GM23338 (cell line): ENCODE measurements at regions not wholly inside any gene's neighbourhood (a gene's known extent, or its start where the extent isn't known, plus 50 kb on each side); places are given as distances from the start of the nearest gene placed in this dataset.

Experiments used
- ATAC-seq: fragments of 200-7000 bp; cut with Tn5 transposase; 3 replicates; pipeline ENCODE4 v1.9.1; 2020
- DNase-seq: peaks from one replicate; pipeline ENCODE4 v3.0.0-alpha.2; 2015; ENCODE audit warnings: low spot score
- H2AFZ ChIP-seq: fragments of 200-600 bp; sonication (generic); 2 replicates; pipeline ENCODE4 v1.8.0; 2016; ENCODE audit warnings: antibody characterized with exemption, mild to moderate bottlenecking, moderate library complexity
- H3F3A ChIP-seq: fragments of 200-600 bp; sonication (generic); replicated peaks from 2 replicates; pipeline ENCODE4 v1.8.0; 2017; ENCODE audit warnings: antibody characterized with exemption, mixed run types, low read depth
- H3K27ac ChIP-seq: fragments of 200-600 bp; sonication (generic); 2 replicates; pipeline ENCODE4 v1.6.1; 2016; ENCODE audit warnings: low read depth
- H3K27me3 ChIP-seq: fragments of 200-600 bp; sonication (generic); 2 replicates; pipeline ENCODE4 v1.8.0; 2016; ENCODE audit warnings: mild to moderate bottlenecking, mixed run types, moderate library complexity; ENCODE audit not compliant: insufficient read depth
- H3K36me3 ChIP-seq: fragments of 200-600 bp; sonication (generic); 2 replicates; pipeline ENCODE4 v1.8.0; 2016; ENCODE audit warnings: mild to moderate bottlenecking; ENCODE audit not compliant: insufficient read depth
- H3K4me1 ChIP-seq: fragments of 200-600 bp; sonication (generic); 2 replicates; pipeline ENCODE4 v1.8.0; 2016; ENCODE audit warnings: mild to moderate bottlenecking, moderate library complexity; ENCODE audit not compliant: insufficient read depth
- H3K4me2 ChIP-seq: fragments of 200-600 bp; sonication (generic); 2 replicates; pipeline ENCODE4 v1.7.1; 2017; ENCODE audit warnings: mixed run types
- H3K4me3 ChIP-seq: fragments of 200-600 bp; sonication (generic); 2 replicates; pipeline ENCODE4 v1.6.1; 2016; ENCODE audit warnings: mixed run types
- H3K79me2 ChIP-seq: fragments of 200-600 bp; sonication (generic); replicated peaks from 2 replicates; pipeline ENCODE4 v1.8.0; 2017; ENCODE audit warnings: mild to moderate bottlenecking; ENCODE audit not compliant: insufficient read depth
- H3K9me2 ChIP-seq: fragments of 200-600 bp; sonication (generic); 2 replicates; pipeline ENCODE4 v1.8.0; 2017; ENCODE audit not compliant: insufficient read depth
- H4K20me1 ChIP-seq: fragments of 200-600 bp; sonication (generic); replicated peaks from 2 replicates; pipeline ENCODE4 v1.8.0; 2017; ENCODE audit warnings: mild to moderate bottlenecking; ENCODE audit not compliant: insufficient read depth
- H3K27ac Mint-ChIP-seq: 2 replicates; pipeline ENCODE4 v1.8.0; 2020; ENCODE audit warnings: inconsistent platforms, mild to moderate bottlenecking, moderate library complexity, mixed read lengths
- H3K27me3 Mint-ChIP-seq: 3 replicates; pipeline ENCODE4 v1.8.0; 2022; ENCODE audit warnings: low read depth, mild to moderate bottlenecking, moderate library complexity, mixed read lengths, inconsistent platforms; ENCODE audit not compliant: insufficient read depth, poor library complexity
- H3K36me3 Mint-ChIP-seq: 3 replicates; pipeline ENCODE4 v1.8.0; 2021; ENCODE audit warnings: low read depth, mild to moderate bottlenecking, inconsistent platforms, moderate library complexity, mixed read lengths
- H3K4me1 Mint-ChIP-seq: 3 replicates; pipeline ENCODE4 v1.8.0; 2020; ENCODE audit warnings: mild to moderate bottlenecking, inconsistent platforms, mixed read lengths
- H3K4me3 Mint-ChIP-seq: 3 replicates; pipeline ENCODE4 v1.8.0; 2021; ENCODE audit warnings: moderate library complexity, mild to moderate bottlenecking, inconsistent platforms, mixed read lengths
- H3K9me3 Mint-ChIP-seq: 3 replicates; pipeline ENCODE4 v1.8.0; 2020; ENCODE audit warnings: moderate library complexity, mild to moderate bottlenecking, inconsistent platforms, mixed read lengths
- CREB1 ChIP-seq: fragments of 250-450 bp; sonication (Bioruptor Pico); IDR thresholded peaks from 2 replicates; pipeline ENCODE4 v1.5.0; 2020; ENCODE audit warnings: low read depth, mild to moderate bottlenecking, moderate library complexity
- ETS1 ChIP-seq: IDR thresholded peaks from 2 replicates; pipeline ENCODE4 v1.6.1; 2016; ENCODE audit warnings: antibody characterized with exemption
- EZH2 ChIP-seq: fragments of 200-600 bp; sonication (generic); IDR thresholded peaks from one replicate; pipeline ENCODE4 v1.8.0; 2017; ENCODE audit warnings: antibody characterized with exemption, mild to moderate bottlenecking, low read depth; ENCODE audit not compliant: unreplicated experiment
- EZH2phosphoT487 ChIP-seq: fragments of 200-600 bp; sonication (generic); IDR thresholded peaks from one replicate; pipeline ENCODE4 v1.8.1; 2018; ENCODE audit warnings: antibody characterized with exemption; ENCODE audit not compliant: unreplicated experiment
- JUNB ChIP-seq: IDR thresholded peaks from one replicate; pipeline ENCODE4 v1.6.1; 2016; ENCODE audit warnings: antibody characterized with exemption; ENCODE audit not compliant: unreplicated experiment
- NANOG ChIP-seq: IDR thresholded peaks from 2 replicates; pipeline ENCODE4 v1.6.1; 2016; ENCODE audit warnings: antibody characterized with exemption, borderline replicate concordance
- POLR2AphosphoS5 ChIP-seq: IDR thresholded peaks from 2 replicates; pipeline ENCODE4 v1.6.1; 2016; ENCODE audit warnings: antibody characterized with exemption, low read depth
- STAT1 ChIP-seq: IDR thresholded peaks from one replicate; pipeline ENCODE4 v1.6.1; 2016; ENCODE audit warnings: antibody characterized with exemption; ENCODE audit not compliant: unreplicated experiment
- ZNF331 ChIP-seq: fragments of 250-450 bp; sonication (Bioruptor Pico); IDR thresholded peaks from 2 replicates; pipeline ENCODE4 v1.5.0; 2020; ENCODE audit warnings: low read depth, mild to moderate bottlenecking, moderate library complexity
- ZNF462 ChIP-seq: fragments of 250-450 bp; sonication (Bioruptor Pico); IDR thresholded peaks from 2 replicates; pipeline ENCODE4 v1.5.0; 2020; ENCODE audit warnings: mild to moderate bottlenecking, moderate library complexity
- TF ChIP-seq, protein P1 (sequence below): IDR thresholded peaks from one replicate; pipeline ENCODE4 v1.6.1; 2018; ENCODE audit warnings: antibody characterized with exemption; ENCODE audit not compliant: unreplicated experiment

- no peak for ATAC-seq
- no peak overlapping the region for H3K4me2 ChIP-seq
Observed at GRCh38 chr17:73731733-73732132, 87.5 kb upstream of the SDK2 start.

GRCh38 chr17:73733517-73733916 is 89.3 kb upstream of the SDK2 start:
- H3K4me1 ChIP-seq: no peaks in the 10 kb centered on the region; the same call in 1 of the 2 replicates
- no peak overlapping the region for H3K4me3 ChIP-seq
- ATAC-seq (no peak), DNase-seq (no peak)
- no peak overlapping the region for H3K4me2 ChIP-seq
- H3F3A ChIP-seq: no peaks in the 10 kb centered on the region
- no peaks in the 10 kb centered on the region for H3K27me3 ChIP-seq
- H3K9me2 ChIP-seq: no peaks in the 10 kb centered on the region
- H2AFZ ChIP-seq: no peak overlapping the region
- no peak overlapping the region for H3K27ac ChIP-seq
- Mint-ChIP-seq H3K36me3 (peaks cover 4% of the 10 kb centered on the region; the same call in 1 of the 3 replicates), H3K4me1 (peaks cover 11% of the 10 kb centered on the region; the same call in 2 of the 3 replicates), H3K4me3 (no peak overlapping the region), H3K27me3 (peaks cover 11% of the 10 kb centered on the region), H3K27ac (no peak overlapping the region), H3K9me3 (peaks cover 18% of the 10 kb centered on the region)
- no peaks in the 10 kb centered on the region for H3K36me3 ChIP-seq
- H4K20me1 ChIP-seq: no peaks in the 10 kb centered on the region
- H3K79me2 ChIP-seq: no peaks in the 10 kb centered on the region
- TF ChIP-seq ZNF462 (CRISPR knock-in tag) (no peak), POLR2AphosphoS5 (no peak), STAT1 (no peak), CREB1 (CRISPR knock-in tag) (no peak), EZH2 (no peak), NANOG (no peak), ETS1 (no peak), JUNB (no peak), EZH2phosphoT487 (no peak)
- TF ChIP-seq, protein P1, sequence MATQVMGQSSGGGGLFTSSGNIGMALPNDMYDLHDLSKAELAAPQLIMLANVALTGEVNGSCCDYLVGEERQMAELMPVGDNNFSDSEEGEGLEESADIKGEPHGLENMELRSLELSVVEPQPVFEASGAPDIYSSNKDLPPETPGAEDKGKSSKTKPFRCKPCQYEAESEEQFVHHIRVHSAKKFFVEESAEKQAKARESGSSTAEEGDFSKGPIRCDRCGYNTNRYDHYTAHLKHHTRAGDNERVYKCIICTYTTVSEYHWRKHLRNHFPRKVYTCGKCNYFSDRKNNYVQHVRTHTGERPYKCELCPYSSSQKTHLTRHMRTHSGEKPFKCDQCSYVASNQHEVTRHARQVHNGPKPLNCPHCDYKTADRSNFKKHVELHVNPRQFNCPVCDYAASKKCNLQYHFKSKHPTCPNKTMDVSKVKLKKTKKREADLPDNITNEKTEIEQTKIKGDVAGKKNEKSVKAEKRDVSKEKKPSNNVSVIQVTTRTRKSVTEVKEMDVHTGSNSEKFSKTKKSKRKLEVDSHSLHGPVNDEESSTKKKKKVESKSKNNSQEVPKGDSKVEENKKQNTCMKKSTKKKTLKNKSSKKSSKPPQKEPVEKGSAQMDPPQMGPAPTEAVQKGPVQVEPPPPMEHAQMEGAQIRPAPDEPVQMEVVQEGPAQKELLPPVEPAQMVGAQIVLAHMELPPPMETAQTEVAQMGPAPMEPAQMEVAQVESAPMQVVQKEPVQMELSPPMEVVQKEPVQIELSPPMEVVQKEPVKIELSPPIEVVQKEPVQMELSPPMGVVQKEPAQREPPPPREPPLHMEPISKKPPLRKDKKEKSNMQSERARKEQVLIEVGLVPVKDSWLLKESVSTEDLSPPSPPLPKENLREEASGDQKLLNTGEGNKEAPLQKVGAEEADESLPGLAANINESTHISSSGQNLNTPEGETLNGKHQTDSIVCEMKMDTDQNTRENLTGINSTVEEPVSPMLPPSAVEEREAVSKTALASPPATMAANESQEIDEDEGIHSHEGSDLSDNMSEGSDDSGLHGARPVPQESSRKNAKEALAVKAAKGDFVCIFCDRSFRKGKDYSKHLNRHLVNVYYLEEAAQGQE: no peak

More at GRCh38 chr17:73731733-73732132, 87.5 kb upstream of the SDK2 start:
- H3K4me3 ChIP-seq: no peak overlapping the region
- H3F3A ChIP-seq: no peaks in the 10 kb centered on the region
- Mint-ChIP-seq H3K9me3 (peaks cover 18% of the 10 kb centered on the region), H3K27ac (no peak overlapping the region), H3K4me1 (peaks cover 11% of the 10 kb centered on the region; the same call in 2 of the 3 replicates), H3K4me3 (no peak overlapping the region), H3K27me3 (peaks cover 13% of the 10 kb centered on the region), H3K36me3 (peaks cover 4% of the 10 kb centered on the region; the same call in 1 of the 3 replicates)
- H3K4me1 ChIP-seq: no peaks in the 10 kb centered on the region; the same call in 1 of the 2 replicates
- H3K27me3 ChIP-seq: no peaks in the 10 kb centered on the region
- no peak overlapping the region for H3K27ac ChIP-seq
- H3K9me2 ChIP-seq: no peaks in the 10 kb centered on the region
- H4K20me1 ChIP-seq: no peaks in the 10 kb centered on the region
- DNase-seq: no peak
- no peaks in the 10 kb centered on the region for H3K79me2 ChIP-seq
- no peaks in the 10 kb centered on the region for H3K36me3 ChIP-seq
- TF ChIP-seq JUNB (no peak), STAT1 (no peak), EZH2phosphoT487 (no peak), ZNF331 (CRISPR knock-in tag) (no peak)
- no peak overlapping the region for H2AFZ ChIP-seq
